GM10266 (cell line): ENCODE measurements at regions not wholly inside any gene's neighbourhood (a gene's known extent, or its start where the extent isn't known, plus 50 kb on each side); places are given as distances from the start of the nearest gene placed in this dataset.

Experiments
- DNase-seq: peaks from one replicate; pipeline ENCODE4 v3.0.0; 2012; ENCODE audit errors: extremely low spot score
- CTCF ChIP-seq: IDR thresholded peaks from 2 replicates; pipeline ENCODE4 v1.5.1; 2012; ENCODE audit warnings: mild to moderate bottlenecking, low read depth; ENCODE audit not compliant: control insufficient read depth, insufficient read depth; ENCODE audit errors: missing control alignments

- no peak for DNase-seq
- no peak for TF ChIP-seq CTCF
Measured at GRCh38 chr7:156238366-156239133, 402.0 kb upstream of the RNF32 start.

GRCh38 chr7:156237614-156238013 is 403.0 kb upstream of the RNF32 start:
- TF ChIP-seq CTCF: no peak

GRCh38 chr7:156236936-156237599 is 403.5 kb upstream of the RNF32 start:
- no peak for DNase-seq
- no peak for TF ChIP-seq CTCF

More at GRCh38 chr7:156237614-156238013, 403.0 kb upstream of the RNF32 start:
- no peak for DNase-seq

- no peak for TF ChIP-seq CTCF
- no peak for DNase-seq
Measured at GRCh38 chr7:156236181-156236889, 404.2 kb upstream of the RNF32 start.

GRCh38 chr7:156234666-156235494 is 405.7 kb upstream of the RNF32 start:
- no peak for TF ChIP-seq CTCF
- no peak for DNase-seq

GRCh38 chr7:156234192-156234591 is 406.4 kb upstream of the RNF32 start:
- no peak for DNase-seq
- no peak for TF ChIP-seq CTCF
